HepG2 (cell line): ENCODE measurements at regions not wholly inside any gene's neighbourhood (a gene's known extent, or its start where the extent isn't known, plus 50 kb on each side); places are given as distances from the start of the nearest gene placed in this dataset.
"Not testable (repeated sequence)": the region's sequence is repeated elsewhere in the genome, so short reads cannot be mapped to it uniquely, and the experiment has no call there.

Source experiments
- CBX2 ChIP-seq, 2 experiments: fragments of 200-600 bp in 1 of 2; sonication (generic); formaldehyde crosslinking in 1 of 2; IDR thresholded peaks; 2 replicates each; pipeline versions ENCODE4 v1.7.0 to v1.8.1; 2018 to 2022; ENCODE audit warnings: low read depth in 2 of 2, low read length in 1 of 2, mild to moderate bottlenecking in 1 of 2, missing genetic modification reagents in 1 of 2
- EEA1 ChIP-seq: sonication (generic); formaldehyde crosslinking; IDR thresholded peaks from 2 replicates; pipeline ENCODE4 v1.5.1; 2020; ENCODE audit warnings: mild to moderate bottlenecking, missing genetic modification reagents, borderline replicate concordance
- JUND ChIP-seq: sonication (generic); formaldehyde crosslinking; IDR thresholded peaks from 2 replicates; pipeline ENCODE4 v1.8.0; 2022; ENCODE audit warnings: mild to moderate bottlenecking, missing genetic modification reagents
- MYNN ChIP-seq: sonication (generic); formaldehyde crosslinking; IDR thresholded peaks from 2 replicates; pipeline ENCODE4 v1.4.0; 2020; ENCODE audit warnings: mild to moderate bottlenecking, low read depth, missing genetic modification reagents
- NR3C1 ChIP-seq: sonication (generic); formaldehyde crosslinking; IDR thresholded peaks from 2 replicates; pipeline ENCODE4 v1.4.0; 2020; ENCODE audit warnings: missing genetic modification reagents
- POLR2A ChIP-seq, 2 experiments: IDR thresholded peaks; 2 replicates each; pipeline ENCODE4 v1.6.1; 2011; ENCODE audit warnings: low read depth in 2 of 2, low read length in 2 of 2, mild to moderate bottlenecking in 1 of 2, moderate library complexity in 1 of 2; ENCODE audit not compliant: insufficient read depth in 1 of 2
- POLR2AphosphoS2 ChIP-seq: IDR thresholded peaks from 2 replicates; pipeline ENCODE4 v1.6.1; 2011; ENCODE audit warnings: low read depth, low read length, improper control_type of control experiment
- ZNF660 ChIP-seq: sonication (generic); formaldehyde crosslinking; IDR thresholded peaks from 2 replicates; pipeline ENCODE4 v1.5.1; 2020; ENCODE audit warnings: mild to moderate bottlenecking, low read depth, missing genetic modification reagents, borderline replicate concordance

DNA sequence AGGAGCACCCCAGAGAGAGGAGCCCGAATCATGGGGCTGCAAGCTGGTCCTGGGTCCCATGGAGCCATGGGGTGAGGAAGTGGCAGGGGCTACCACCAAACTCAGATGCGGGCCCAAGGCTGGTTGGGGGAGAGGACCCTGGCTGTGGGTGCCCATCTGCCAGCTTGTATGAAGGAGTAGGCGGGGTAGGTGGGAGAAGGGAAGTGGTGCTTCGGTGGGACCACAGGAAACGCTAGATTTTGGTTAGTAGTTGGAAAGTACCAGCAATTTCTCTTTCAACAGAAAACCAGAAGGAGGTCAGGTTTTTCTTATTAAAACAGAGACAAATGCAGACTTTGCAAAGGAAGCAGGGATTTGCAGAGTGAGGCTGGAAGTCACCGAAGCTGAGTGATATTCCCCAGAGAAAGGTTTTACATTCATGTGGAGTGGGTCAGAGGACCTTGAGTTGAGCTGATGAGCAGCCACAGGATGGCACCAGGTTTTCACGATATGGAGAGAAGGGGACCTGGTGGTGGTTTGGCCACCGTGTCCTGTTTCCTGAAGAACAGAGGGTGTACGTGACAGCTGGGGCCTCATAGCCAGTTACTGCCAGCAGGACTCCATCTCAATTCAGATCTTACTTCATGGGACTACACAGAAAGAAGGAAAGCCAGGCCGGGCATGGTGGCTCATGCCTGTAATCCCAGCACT lies 216.2 kb downstream of the NPIPA7 start:
- not testable (repeated sequence) for TF ChIP-seq MYNN (CRISPR knock-in tag); POLR2A (IDR thresholded peaks at IDR 0.05; ENCODE audit: insufficient read depth in 1 of 2, low read depth in 2 of 2, low read length in 2 of 2); JUND (CRISPR knock-in tag); EEA1; ZNF660 (CRISPR knock-in tag); POLR2AphosphoS2; NR3C1 (CRISPR knock-in tag); CBX2 (IDR thresholded peaks at IDR 0.05; ENCODE audit: low read depth, low read length); CBX2 (CRISPR knock-in tag; IDR thresholded peaks at IDR 0.05; ENCODE audit: low read depth)
